PFSK-1 (cell line): ENCODE measurements at regions not wholly inside any gene's neighbourhood (a gene's known extent, or its start where the extent isn't known, plus 50 kb on each side); places are given as distances from the start of the nearest gene placed in this dataset.

Experiments
- FOXP2 ChIP-seq: optimal IDR thresholded peaks from 2 replicates; pipeline ENCODE3; 2011; ENCODE audit warnings: borderline replicate concordance, control low read depth, inconsistent platforms; ENCODE audit not compliant: insufficient read depth; ENCODE audit errors: extremely low read length, extremely low read depth
- POLR2AphosphoS5 ChIP-seq: IDR thresholded peaks from 2 replicates; pipeline ENCODE4 v1.6.1; 2012; ENCODE audit warnings: low read depth, mild to moderate bottlenecking, control low read depth, low read length, moderate library complexity
- SIN3A ChIP-seq: IDR thresholded peaks from 2 replicates; pipeline ENCODE4 v1.6.1; 2012; ENCODE audit warnings: mild to moderate bottlenecking, low read length, moderate library complexity, borderline replicate concordance; ENCODE audit not compliant: insufficient read depth
- TAF1 ChIP-seq: IDR thresholded peaks from 2 replicates; pipeline ENCODE4 v1.6.1; 2012; ENCODE audit warnings: low read length, control low read depth, borderline replicate concordance; ENCODE audit not compliant: insufficient read depth
- TF ChIP-seq, protein P1 (sequence below), 2 experiments: IDR thresholded peaks; 2 replicates each; pipeline versions ENCODE4 v1.6.1 to v1.8.0; 2011 to 2012; ENCODE audit warnings: low read depth in 2 of 2, low read length in 2 of 2, control low read depth in 1 of 2, inconsistent platforms in 1 of 2, mild to moderate bottlenecking in 1 of 2, moderate library complexity in 1 of 2; ENCODE audit not compliant: insufficient read depth in 1 of 2

DNA sequence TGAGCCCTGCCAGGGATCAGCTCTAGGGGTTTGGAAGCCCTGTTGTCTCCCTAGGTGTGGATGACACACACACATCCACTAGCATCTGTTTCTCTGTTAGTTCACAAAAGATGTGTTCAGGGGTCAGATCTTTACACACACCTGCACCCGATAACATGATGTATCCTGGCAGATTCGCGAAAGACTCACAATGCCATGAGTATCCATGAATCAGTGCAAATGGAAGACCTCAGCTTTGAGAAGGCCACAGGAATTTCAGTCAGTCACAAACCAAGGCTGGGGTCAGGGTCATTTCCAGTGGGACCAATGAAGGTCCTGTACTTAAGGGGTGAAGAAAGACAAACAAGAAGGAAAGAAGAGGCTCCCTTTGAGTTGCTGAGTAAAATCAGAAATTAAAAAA lies 898.2 kb downstream of the UQCRFS1 start:
- TF ChIP-seq POLR2AphosphoS5 (no peak), TAF1 (no peak), SIN3A (no peak), FOXP2 (no peak)
- TF ChIP-seq, protein P1, sequence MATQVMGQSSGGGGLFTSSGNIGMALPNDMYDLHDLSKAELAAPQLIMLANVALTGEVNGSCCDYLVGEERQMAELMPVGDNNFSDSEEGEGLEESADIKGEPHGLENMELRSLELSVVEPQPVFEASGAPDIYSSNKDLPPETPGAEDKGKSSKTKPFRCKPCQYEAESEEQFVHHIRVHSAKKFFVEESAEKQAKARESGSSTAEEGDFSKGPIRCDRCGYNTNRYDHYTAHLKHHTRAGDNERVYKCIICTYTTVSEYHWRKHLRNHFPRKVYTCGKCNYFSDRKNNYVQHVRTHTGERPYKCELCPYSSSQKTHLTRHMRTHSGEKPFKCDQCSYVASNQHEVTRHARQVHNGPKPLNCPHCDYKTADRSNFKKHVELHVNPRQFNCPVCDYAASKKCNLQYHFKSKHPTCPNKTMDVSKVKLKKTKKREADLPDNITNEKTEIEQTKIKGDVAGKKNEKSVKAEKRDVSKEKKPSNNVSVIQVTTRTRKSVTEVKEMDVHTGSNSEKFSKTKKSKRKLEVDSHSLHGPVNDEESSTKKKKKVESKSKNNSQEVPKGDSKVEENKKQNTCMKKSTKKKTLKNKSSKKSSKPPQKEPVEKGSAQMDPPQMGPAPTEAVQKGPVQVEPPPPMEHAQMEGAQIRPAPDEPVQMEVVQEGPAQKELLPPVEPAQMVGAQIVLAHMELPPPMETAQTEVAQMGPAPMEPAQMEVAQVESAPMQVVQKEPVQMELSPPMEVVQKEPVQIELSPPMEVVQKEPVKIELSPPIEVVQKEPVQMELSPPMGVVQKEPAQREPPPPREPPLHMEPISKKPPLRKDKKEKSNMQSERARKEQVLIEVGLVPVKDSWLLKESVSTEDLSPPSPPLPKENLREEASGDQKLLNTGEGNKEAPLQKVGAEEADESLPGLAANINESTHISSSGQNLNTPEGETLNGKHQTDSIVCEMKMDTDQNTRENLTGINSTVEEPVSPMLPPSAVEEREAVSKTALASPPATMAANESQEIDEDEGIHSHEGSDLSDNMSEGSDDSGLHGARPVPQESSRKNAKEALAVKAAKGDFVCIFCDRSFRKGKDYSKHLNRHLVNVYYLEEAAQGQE (IDR thresholded peaks at IDR 0.05; ENCODE audit: insufficient read depth in 1 of 2, low read depth in 2 of 2, low read length in 2 of 2) = no peak
